Ishikawa (cell line): ENCODE measurements at regions not wholly inside any gene's neighbourhood (a gene's known extent, or its start where the extent isn't known, plus 50 kb on each side); places are given as distances from the start of the nearest gene placed in this dataset.

Experiments
- CEBPB ChIP-seq: IDR thresholded peaks from 2 replicates; pipeline ENCODE4 v1.6.1; 2012
- EP300 ChIP-seq: IDR thresholded peaks from 2 replicates; pipeline ENCODE4 v1.6.1; 2012; ENCODE audit warnings: borderline replicate concordance
- MAX ChIP-seq: IDR thresholded peaks from 2 replicates; pipeline ENCODE4 v1.6.1; 2012
- RAD21 ChIP-seq: IDR thresholded peaks from 2 replicates; pipeline ENCODE4 v1.6.1; 2012; ENCODE audit warnings: low read depth
- REST ChIP-seq: IDR thresholded peaks from 2 replicates; pipeline ENCODE4 v1.6.1; 2012; ENCODE audit warnings: low read depth, mild to moderate bottlenecking
- TAF1 ChIP-seq: IDR thresholded peaks from 2 replicates; pipeline ENCODE4 v1.6.1; 2012; ENCODE audit warnings: low read depth, mild to moderate bottlenecking
- TCF12 ChIP-seq: IDR thresholded peaks from 2 replicates; pipeline ENCODE4 v1.6.1; 2012; ENCODE audit warnings: low read depth
- TEAD4 ChIP-seq: IDR thresholded peaks from 2 replicates; pipeline ENCODE4 v1.6.1; 2012
- USF1 ChIP-seq: IDR thresholded peaks from 2 replicates; pipeline ENCODE4 v1.6.1; 2012
- YY1 ChIP-seq: IDR thresholded peaks from 2 replicates; pipeline ENCODE4 v1.6.1; 2012; ENCODE audit warnings: low read depth

GRCh38 chr9:79779901-79780300 is 208.1 kb downstream of the TLE4 start:
- TF ChIP-seq MAX, result no peak
- no peak for TF ChIP-seq EP300
- TF ChIP-seq RAD21, result no peak
- no peak for TF ChIP-seq TAF1
- TF ChIP-seq TCF12, result no peak
- no peak for TF ChIP-seq CEBPB
- no peak for TF ChIP-seq TEAD4
- TF ChIP-seq YY1, result no peak
- TF ChIP-seq USF1, result no peak
- no peak for TF ChIP-seq REST
